Testis (tissue), 2 donors: ENCODE measurements at regions not wholly inside any gene's neighbourhood (a gene's known extent, or its start where the extent isn't known, plus 50 kb on each side); places are given as distances from the start of the nearest gene placed in this dataset.

ENCODE experiments used
- CTCF ChIP-seq, 3 experiments: fragments of 450-650 bp in 2 of 3; fragments of 200-600 bp in 1 of 3; sonication (generic) in 1 of 3; IDR thresholded peaks; one replicate each; pipeline ENCODE4 v1.5.1; 2016 to 2019; ENCODE audit warnings: antibody characterized with exemption in 3 of 3, mild to moderate bottlenecking in 2 of 3, moderate library complexity in 1 of 3
- POLR2A ChIP-seq: fragments of 450-650 bp; IDR thresholded peaks from one replicate; pipeline ENCODE4 v1.6.1; 2017; ENCODE audit warnings: antibody characterized with exemption, mild to moderate bottlenecking, moderate library complexity

- no peak for TF ChIP-seq CTCF (IDR thresholded peaks at IDR 0.05)
- TF ChIP-seq POLR2A, result no peak
These were observed 100.9 kb upstream of the PTPRM start for GRCh38 chr18:7466190-7466589.
